ENCODE measurements at regions not wholly inside any gene's neighbourhood (a gene's known extent, or its start where the extent isn't known, plus 50 kb on each side); places are given as distances from the start of the nearest gene placed in this dataset.

GRCh38 chr6:76810286-76810685 is 653.0 kb downstream of the HTR1B start:
- CTCF ChIA-PET = no interaction called here
- Histone ChIP-seq H3K9me3 (ENCODE audit: low read length) (no peaks in the 10 kb centered on the region), H3K36me3 (ENCODE audit: insufficient read depth, low read length) (no peaks in the 10 kb centered on the region), H3K4me3 (ENCODE audit: low read length) (no peak overlapping the region), H3K4me1 (ENCODE audit: insufficient read depth, low read length) (no peaks in the 10 kb centered on the region), H3K27me3 (ENCODE audit: insufficient read depth, low read length, poor library complexity, severe bottlenecking) (no peaks in the 10 kb centered on the region), H3K27ac (ENCODE audit: low read depth, low read length) (no peak overlapping the region)
- Mint-ChIP-seq H3K27ac (no peak overlapping the region), H3K36me3 (no peaks in the 10 kb centered on the region), H3K9me3 (peaks cover 2 to 10% (median 5%) of the 10 kb centered on the region in 5 donors), H3K4me3 (no peak overlapping the region), H3K4me1 (no peaks in the 10 kb centered on the region), H3K27me3 (no peaks in the 10 kb centered on the region)
- POLR2A ChIA-PET = no interaction called here
- no peak for DNase-seq

DNA sequence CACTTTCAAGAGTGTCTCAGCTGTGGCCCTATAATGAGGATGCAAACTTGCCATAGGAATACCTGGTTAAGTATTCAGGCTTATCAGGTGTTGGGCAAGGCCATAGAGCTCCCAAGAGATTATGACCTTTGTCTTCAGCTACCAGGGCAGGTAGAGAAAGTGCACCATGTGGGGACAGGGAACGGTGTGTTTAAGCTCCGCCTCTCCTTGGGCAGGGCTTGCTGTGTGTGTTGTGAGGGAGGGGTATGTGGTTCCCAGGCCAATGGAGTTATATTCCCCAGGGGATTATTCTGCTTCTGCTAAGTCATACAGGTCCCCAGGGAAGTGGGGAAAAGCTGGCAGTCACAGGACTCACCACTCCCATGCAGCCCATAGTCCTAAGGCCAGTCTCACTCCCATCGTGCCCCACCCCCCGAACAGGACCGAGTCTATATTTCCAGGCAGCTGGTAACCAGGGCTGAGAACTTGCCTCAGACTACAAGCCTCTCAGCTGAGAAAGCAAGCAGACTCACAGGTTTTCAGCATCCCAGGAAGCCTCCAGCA is 660.2 kb downstream of the HTR1B start:
- CTCF ChIA-PET = no interaction called here
- no peak for DNase-seq
- H3K27me3 Mint-ChIP-seq = no peaks in the 10 kb centered on the region
- H3K27ac ChIP-seq (ENCODE audit: low read depth, low read length) = no peak overlapping the region
- H3K9me3 Mint-ChIP-seq = peaks cover 2 to 25% (median 5%) of the 10 kb centered on the region in 5 donors
- no peaks in the 10 kb centered on the region for H3K4me1 Mint-ChIP-seq
- H3K4me3 ChIP-seq (ENCODE audit: low read length) = no peak overlapping the region
- POLR2A ChIA-PET = no interaction called here
- no peak overlapping the region for H3K4me3 Mint-ChIP-seq
- no peak overlapping the region for H3K27ac Mint-ChIP-seq
- no peaks in the 10 kb centered on the region for H3K27me3 ChIP-seq (ENCODE audit: insufficient read depth, low read length, poor library complexity, severe bottlenecking)
- H3K36me3 Mint-ChIP-seq = no peaks in the 10 kb centered on the region
- no peaks in the 10 kb centered on the region for H3K9me3 ChIP-seq (ENCODE audit: low read length)
- H3K36me3 ChIP-seq (ENCODE audit: insufficient read depth, low read length) = no peaks in the 10 kb centered on the region
- no peaks in the 10 kb centered on the region for H3K4me1 ChIP-seq (ENCODE audit: insufficient read depth, low read length)

- H3K27ac ChIP-seq (ENCODE audit: low read depth, low read length) = no peak overlapping the region
- ChIA-PET POLR2A (no interaction called here), CTCF (no interaction called here)
- no peaks in the 10 kb centered on the region for H3K36me3 ChIP-seq (ENCODE audit: insufficient read depth, low read length)
- peaks cover 0 to 9% (median 3%) of the 10 kb centered on the region in 5 donors for H3K9me3 Mint-ChIP-seq
- no peak for DNase-seq
- no peak overlapping the region for H3K27ac Mint-ChIP-seq
- H3K9me3 ChIP-seq (ENCODE audit: low read length) = no peaks in the 10 kb centered on the region
- no peaks in the 10 kb centered on the region for H3K4me1 ChIP-seq (ENCODE audit: insufficient read depth, low read length)
- no peak overlapping the region for H3K4me3 ChIP-seq (ENCODE audit: low read length)
- H3K4me1 Mint-ChIP-seq = no peaks in the 10 kb centered on the region
- H3K27me3 Mint-ChIP-seq = no peaks in the 10 kb centered on the region
- H3K27me3 ChIP-seq (ENCODE audit: insufficient read depth, low read length, poor library complexity, severe bottlenecking) = no peaks in the 10 kb centered on the region
- no peaks in the 10 kb centered on the region for H3K36me3 Mint-ChIP-seq
- no peak overlapping the region for H3K4me3 Mint-ChIP-seq
Observed at GRCh38 chr6:76792394-76792793, 670.9 kb downstream of the HTR1B start.

DNA sequence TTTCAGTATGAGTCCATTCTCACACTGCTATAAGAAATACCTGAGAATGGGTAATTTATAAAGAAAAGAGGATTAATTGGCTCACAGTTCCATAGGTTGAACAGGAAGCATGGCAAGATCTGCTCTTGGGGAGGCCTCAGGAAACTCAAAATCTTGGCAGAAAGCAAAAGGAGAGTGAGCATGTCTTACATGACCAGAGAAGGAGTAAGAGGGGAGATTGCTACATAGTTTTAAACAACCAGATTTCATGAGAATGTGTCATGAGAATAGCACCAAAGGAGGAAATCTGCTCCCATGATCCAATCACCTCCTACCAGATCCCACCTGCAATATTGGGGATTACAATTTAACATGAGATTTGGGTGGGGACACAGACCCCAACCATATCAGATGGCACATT is 672.4 kb downstream of the HTR1B start:
- DNase-seq = no peak
- POLR2A ChIA-PET = no interaction called here
- H3K4me1 Mint-ChIP-seq = no peaks in the 10 kb centered on the region
- Histone ChIP-seq H3K9me3 (ENCODE audit: low read length) (no peaks in the 10 kb centered on the region), H3K4me1 (ENCODE audit: insufficient read depth, low read length) (no peaks in the 10 kb centered on the region), H3K27me3 (ENCODE audit: insufficient read depth, low read length, poor library complexity, severe bottlenecking) (no peaks in the 10 kb centered on the region), H3K27ac (ENCODE audit: low read depth, low read length) (no peak overlapping the region), H3K36me3 (ENCODE audit: insufficient read depth, low read length) (no peaks in the 10 kb centered on the region), H3K4me3 (ENCODE audit: low read length) (no peak overlapping the region)
- no peaks in the 10 kb centered on the region for H3K36me3 Mint-ChIP-seq
- H3K9me3 Mint-ChIP-seq = peaks cover 0 to 9% (median 2%) of the 10 kb centered on the region in 5 donors
- CTCF ChIA-PET = no interaction called here
- H3K4me3 Mint-ChIP-seq = no peak overlapping the region
- H3K27ac Mint-ChIP-seq = no peak overlapping the region
- no peaks in the 10 kb centered on the region for H3K27me3 Mint-ChIP-seq

GRCh38 chr6:76790045-76790796 is 673.1 kb downstream of the HTR1B start:
- Histone ChIP-seq H3K27me3 (ENCODE audit: insufficient read depth, low read length, poor library complexity, severe bottlenecking) (no peaks in the 10 kb centered on the region), H3K9me3 (ENCODE audit: low read length) (no peaks in the 10 kb centered on the region), H3K4me3 (ENCODE audit: low read length) (no peak overlapping the region), H3K36me3 (ENCODE audit: insufficient read depth, low read length) (no peaks in the 10 kb centered on the region), H3K27ac (ENCODE audit: low read depth, low read length) (no peak overlapping the region), H3K4me1 (ENCODE audit: insufficient read depth, low read length) (no peaks in the 10 kb centered on the region)
- no peaks in the 10 kb centered on the region for H3K27me3 Mint-ChIP-seq
- ChIA-PET POLR2A (no interaction called here), CTCF (no interaction called here)
- no peaks in the 10 kb centered on the region for H3K36me3 Mint-ChIP-seq
- no peaks in the 10 kb centered on the region for H3K4me1 Mint-ChIP-seq
- H3K4me3 Mint-ChIP-seq = no peak overlapping the region
- H3K9me3 Mint-ChIP-seq = peaks cover 0 to 11% (median 2%) of the 10 kb centered on the region in 5 donors
- no peak for DNase-seq
- H3K27ac Mint-ChIP-seq = no peak overlapping the region

GRCh38 chr6:76789580-76789979 is 673.7 kb downstream of the HTR1B start:
- ChIA-PET CTCF (no interaction called here), POLR2A (no interaction called here)
- Histone ChIP-seq H3K36me3 (ENCODE audit: insufficient read depth, low read length) (no peaks in the 10 kb centered on the region), H3K27me3 (ENCODE audit: insufficient read depth, low read length, poor library complexity, severe bottlenecking) (no peaks in the 10 kb centered on the region), H3K4me1 (ENCODE audit: insufficient read depth, low read length) (no peaks in the 10 kb centered on the region), H3K4me3 (ENCODE audit: low read length) (no peak overlapping the region), H3K9me3 (ENCODE audit: low read length) (no peaks in the 10 kb centered on the region), H3K27ac (ENCODE audit: low read depth, low read length) (no peak overlapping the region)
- Mint-ChIP-seq H3K4me3 (no peak overlapping the region), H3K36me3 (no peaks in the 10 kb centered on the region), H3K27ac (no peak overlapping the region), H3K27me3 (peaks cover 0 to under 1% of the 10 kb centered on the region in 2 donors), H3K9me3 (peaks cover 0 to 13% (median 4%) of the 10 kb centered on the region in 5 donors), H3K4me1 (no peaks in the 10 kb centered on the region)
- DNase-seq = no peak

GRCh38 chr6:76788155-76788554 is 675.1 kb downstream of the HTR1B start:
- peaks cover 0 to 2% of the 10 kb centered on the region in 2 donors for H3K27me3 Mint-ChIP-seq
- Histone ChIP-seq H3K9me3 (ENCODE audit: low read length) (no peaks in the 10 kb centered on the region), H3K27ac (ENCODE audit: low read depth, low read length) (no peak overlapping the region), H3K4me1 (ENCODE audit: insufficient read depth, low read length) (no peaks in the 10 kb centered on the region), H3K4me3 (ENCODE audit: low read length) (no peak overlapping the region), H3K27me3 (ENCODE audit: insufficient read depth, low read length, poor library complexity, severe bottlenecking) (no peaks in the 10 kb centered on the region), H3K36me3 (ENCODE audit: insufficient read depth, low read length) (no peaks in the 10 kb centered on the region)
- H3K36me3 Mint-ChIP-seq = no peaks in the 10 kb centered on the region
- peaks cover 0 to 15% (median 5%) of the 10 kb centered on the region in 5 donors for H3K9me3 Mint-ChIP-seq
- no peaks in the 10 kb centered on the region for H3K4me1 Mint-ChIP-seq
- ChIA-PET CTCF (no interaction called here), POLR2A (no interaction called here)
- H3K4me3 Mint-ChIP-seq = no peak overlapping the region
- no peak overlapping the region for H3K27ac Mint-ChIP-seq
- DNase-seq = no peak

DNA sequence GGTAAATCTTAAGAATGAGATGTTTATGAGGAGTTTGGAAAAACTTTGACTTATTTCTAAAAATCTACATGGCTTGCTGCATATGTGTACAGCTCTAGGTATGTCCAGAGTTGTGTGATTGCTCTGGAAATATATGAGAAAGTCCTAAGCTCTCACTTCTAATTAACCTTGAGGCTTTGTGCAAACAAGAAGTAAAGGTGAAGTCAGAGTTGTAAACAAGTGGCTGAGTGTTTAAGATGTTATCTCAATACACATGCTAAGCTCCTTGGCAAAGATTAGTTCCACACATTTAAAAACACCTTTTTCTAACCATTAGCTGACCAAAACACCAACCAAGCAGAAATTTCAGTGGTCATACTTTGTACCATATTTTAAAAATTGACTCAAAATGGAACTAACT is 684.2 kb downstream of the HTR1B start:
- Histone ChIP-seq H3K36me3 (ENCODE audit: insufficient read depth, low read length) (no peaks in the 10 kb centered on the region), H3K4me3 (ENCODE audit: low read length) (no peak overlapping the region), H3K4me1 (ENCODE audit: insufficient read depth, low read length) (no peaks in the 10 kb centered on the region), H3K27me3 (ENCODE audit: insufficient read depth, low read length, poor library complexity, severe bottlenecking) (no peaks in the 10 kb centered on the region), H3K9me3 (ENCODE audit: low read length) (no peaks in the 10 kb centered on the region), H3K27ac (ENCODE audit: low read depth, low read length) (no peak overlapping the region)
- Mint-ChIP-seq H3K36me3 (no peaks in the 10 kb centered on the region), H3K4me3 (no peak overlapping the region), H3K9me3 (peaks cover 0 to 23% (median 2%) of the 10 kb centered on the region in 5 donors), H3K27me3 (no peaks in the 10 kb centered on the region), H3K27ac (no peak overlapping the region), H3K4me1 (no peaks in the 10 kb centered on the region)
- CTCF ChIA-PET = no interaction called here
- POLR2A ChIA-PET = no interaction called here
- DNase-seq = no peak

Measured in CD8-positive, alpha-beta memory T cell (primary cell).